ENCODE measurements at regions not wholly inside any gene's neighbourhood (a gene's known extent, or its start where the extent isn't known, plus 50 kb on each side); places are given as distances from the start of the nearest gene placed in this dataset.

GRCh38 chr6:96460052-96460700 is 61.4 kb upstream of the UFL1 start:
- TF ChIP-seq, protein P1, sequence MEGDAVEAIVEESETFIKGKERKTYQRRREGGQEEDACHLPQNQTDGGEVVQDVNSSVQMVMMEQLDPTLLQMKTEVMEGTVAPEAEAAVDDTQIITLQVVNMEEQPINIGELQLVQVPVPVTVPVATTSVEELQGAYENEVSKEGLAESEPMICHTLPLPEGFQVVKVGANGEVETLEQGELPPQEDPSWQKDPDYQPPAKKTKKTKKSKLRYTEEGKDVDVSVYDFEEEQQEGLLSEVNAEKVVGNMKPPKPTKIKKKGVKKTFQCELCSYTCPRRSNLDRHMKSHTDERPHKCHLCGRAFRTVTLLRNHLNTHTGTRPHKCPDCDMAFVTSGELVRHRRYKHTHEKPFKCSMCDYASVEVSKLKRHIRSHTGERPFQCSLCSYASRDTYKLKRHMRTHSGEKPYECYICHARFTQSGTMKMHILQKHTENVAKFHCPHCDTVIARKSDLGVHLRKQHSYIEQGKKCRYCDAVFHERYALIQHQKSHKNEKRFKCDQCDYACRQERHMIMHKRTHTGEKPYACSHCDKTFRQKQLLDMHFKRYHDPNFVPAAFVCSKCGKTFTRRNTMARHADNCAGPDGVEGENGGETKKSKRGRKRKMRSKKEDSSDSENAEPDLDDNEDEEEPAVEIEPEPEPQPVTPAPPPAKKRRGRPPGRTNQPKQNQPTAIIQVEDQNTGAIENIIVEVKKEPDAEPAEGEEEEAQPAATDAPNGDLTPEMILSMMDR (IDR thresholded peaks at IDR 0.05): no peak
- TF ChIP-seq EZH2 (IDR thresholded peaks at IDR 0.05): no peak

Data from neural progenitor cell (in vitro differentiated cells).